Osteoblast (primary cell): ENCODE measurements at regions not wholly inside any gene's neighbourhood (a gene's known extent, or its start where the extent isn't known, plus 50 kb on each side); places are given as distances from the start of the nearest gene placed in this dataset.

Experiments used
- DNase-seq: peaks from one replicate; pipeline ENCODE4 v3.0.0; 2011; ENCODE audit warnings: low spot score, mixed read lengths; ENCODE audit not compliant: insufficient read length; ENCODE audit errors: missing footprints
- H2AFZ ChIP-seq: 2 replicates; pipeline ENCODE4 v1.6.0; 2011; ENCODE audit warnings: mild to moderate bottlenecking, low read length
- H3K27ac ChIP-seq: 2 replicates; pipeline ENCODE4 v1.5.1; 2011; ENCODE audit warnings: mild to moderate bottlenecking, low read depth, low read length, moderate library complexity
- H3K27me3 ChIP-seq: 2 replicates; pipeline ENCODE4 v1.6.0; 2012; ENCODE audit warnings: mild to moderate bottlenecking, control low read depth, inconsistent platforms, low read length, moderate library complexity; ENCODE audit not compliant: insufficient read depth
- H3K36me3 ChIP-seq: 2 replicates; pipeline ENCODE4 v1.5.1; 2011; ENCODE audit warnings: mild to moderate bottlenecking, low read length, control low read depth, moderate library complexity; ENCODE audit not compliant: insufficient read depth
- H3K4me1 ChIP-seq: 2 replicates; pipeline ENCODE4 v1.5.1; 2011; ENCODE audit warnings: mild to moderate bottlenecking, low read length, control low read depth, moderate library complexity; ENCODE audit not compliant: insufficient read depth
- H3K4me2 ChIP-seq: 2 replicates; pipeline ENCODE4 v1.6.0; 2011; ENCODE audit warnings: mild to moderate bottlenecking, low read length; ENCODE audit not compliant: insufficient read depth
- H3K4me3 ChIP-seq: fragments of 200-600 bp; sonication (generic); 3 replicates; pipeline ENCODE4 v1.5.1; 2012; ENCODE audit warnings: mild to moderate bottlenecking, low read length, inconsistent platforms; ENCODE audit not compliant: insufficient read depth
- H3K79me2 ChIP-seq: 2 replicates; pipeline ENCODE4 v1.6.0; 2012; ENCODE audit warnings: mild to moderate bottlenecking, low read length, control low read depth, inconsistent platforms; ENCODE audit not compliant: insufficient read depth
- H3K9me3 ChIP-seq: 2 replicates; pipeline ENCODE4 v1.5.1; 2011; ENCODE audit warnings: low read depth, low read length, control low read depth
- H4K20me1 ChIP-seq: 2 replicates; pipeline ENCODE4 v1.6.0; 2012; ENCODE audit warnings: mild to moderate bottlenecking, low read length, control low read depth; ENCODE audit not compliant: insufficient read depth
- TF ChIP-seq, protein P1 (sequence below): IDR thresholded peaks from 2 replicates; pipeline ENCODE4 v1.5.1; 2011; ENCODE audit warnings: mild to moderate bottlenecking, low read depth, low read length, moderate library complexity; ENCODE audit errors: extremely low read depth

DNA sequence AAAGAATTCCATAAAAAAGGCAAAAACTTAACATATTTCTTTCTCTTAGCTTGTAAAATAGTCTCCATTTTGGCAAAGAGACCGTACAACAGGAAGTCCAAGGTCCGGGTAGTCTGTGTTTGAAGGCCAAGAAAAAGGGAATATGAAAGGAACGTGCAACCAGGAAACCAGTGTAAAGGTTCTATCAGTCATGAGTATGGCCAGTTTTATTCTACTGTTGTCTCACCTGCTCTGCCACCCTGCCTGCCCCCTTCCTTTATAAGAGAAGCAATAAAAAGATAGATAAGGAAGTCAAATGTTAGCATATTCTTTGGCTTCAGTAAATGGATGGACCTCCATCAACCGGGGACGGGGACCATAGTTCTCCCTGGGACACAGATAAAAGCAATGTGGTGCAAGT lies 370.6 kb upstream of the ROBO2 start:
- H3K4me1 ChIP-seq = no peaks in the 10 kb centered on the region
- DNase-seq = no peak
- no peaks in the 10 kb centered on the region for H3K27me3 ChIP-seq
- H3K36me3 ChIP-seq = no peaks in the 10 kb centered on the region
- no peaks in the 10 kb centered on the region for H3K9me3 ChIP-seq
- H3K4me3 ChIP-seq = no peak overlapping the region
- H3K27ac ChIP-seq = no peak overlapping the region
- no peak overlapping the region for H2AFZ ChIP-seq
- H3K79me2 ChIP-seq = no peaks in the 10 kb centered on the region
- no peaks in the 10 kb centered on the region for H4K20me1 ChIP-seq
- H3K4me2 ChIP-seq = no peak overlapping the region
- TF ChIP-seq, protein P1, sequence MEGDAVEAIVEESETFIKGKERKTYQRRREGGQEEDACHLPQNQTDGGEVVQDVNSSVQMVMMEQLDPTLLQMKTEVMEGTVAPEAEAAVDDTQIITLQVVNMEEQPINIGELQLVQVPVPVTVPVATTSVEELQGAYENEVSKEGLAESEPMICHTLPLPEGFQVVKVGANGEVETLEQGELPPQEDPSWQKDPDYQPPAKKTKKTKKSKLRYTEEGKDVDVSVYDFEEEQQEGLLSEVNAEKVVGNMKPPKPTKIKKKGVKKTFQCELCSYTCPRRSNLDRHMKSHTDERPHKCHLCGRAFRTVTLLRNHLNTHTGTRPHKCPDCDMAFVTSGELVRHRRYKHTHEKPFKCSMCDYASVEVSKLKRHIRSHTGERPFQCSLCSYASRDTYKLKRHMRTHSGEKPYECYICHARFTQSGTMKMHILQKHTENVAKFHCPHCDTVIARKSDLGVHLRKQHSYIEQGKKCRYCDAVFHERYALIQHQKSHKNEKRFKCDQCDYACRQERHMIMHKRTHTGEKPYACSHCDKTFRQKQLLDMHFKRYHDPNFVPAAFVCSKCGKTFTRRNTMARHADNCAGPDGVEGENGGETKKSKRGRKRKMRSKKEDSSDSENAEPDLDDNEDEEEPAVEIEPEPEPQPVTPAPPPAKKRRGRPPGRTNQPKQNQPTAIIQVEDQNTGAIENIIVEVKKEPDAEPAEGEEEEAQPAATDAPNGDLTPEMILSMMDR = no peak

DNA sequence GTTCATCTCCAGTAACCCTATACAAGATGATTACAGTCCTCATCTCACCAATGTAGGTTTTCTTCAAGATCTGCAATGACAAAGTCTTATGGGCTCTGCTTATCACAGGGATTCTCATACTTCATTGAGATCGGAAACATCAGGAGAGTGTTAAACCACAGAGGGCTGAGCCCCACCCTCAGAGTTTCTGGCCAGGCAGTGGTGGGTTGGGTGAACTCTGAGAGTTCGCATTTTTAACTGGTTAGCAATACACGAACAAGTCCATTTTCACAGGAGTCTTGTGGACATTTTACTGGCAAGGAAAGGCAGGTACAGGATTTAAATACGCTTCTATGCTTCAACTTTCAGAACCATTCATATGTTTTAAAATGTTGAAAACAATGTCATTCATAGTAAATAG lies 366.7 kb upstream of the ROBO2 start:
- H3K4me3 ChIP-seq = no peak overlapping the region
- no peak overlapping the region for H2AFZ ChIP-seq
- H3K27me3 ChIP-seq = no peaks in the 10 kb centered on the region
- no peak overlapping the region for H3K4me2 ChIP-seq
- no peak for DNase-seq
- H3K27ac ChIP-seq = no peak overlapping the region
- H4K20me1 ChIP-seq = no peaks in the 10 kb centered on the region
- no peaks in the 10 kb centered on the region for H3K4me1 ChIP-seq
- TF ChIP-seq, protein P1 = no peak
- H3K9me3 ChIP-seq = no peaks in the 10 kb centered on the region
- H3K79me2 ChIP-seq = no peaks in the 10 kb centered on the region
- H3K36me3 ChIP-seq = no peaks in the 10 kb centered on the region

DNA sequence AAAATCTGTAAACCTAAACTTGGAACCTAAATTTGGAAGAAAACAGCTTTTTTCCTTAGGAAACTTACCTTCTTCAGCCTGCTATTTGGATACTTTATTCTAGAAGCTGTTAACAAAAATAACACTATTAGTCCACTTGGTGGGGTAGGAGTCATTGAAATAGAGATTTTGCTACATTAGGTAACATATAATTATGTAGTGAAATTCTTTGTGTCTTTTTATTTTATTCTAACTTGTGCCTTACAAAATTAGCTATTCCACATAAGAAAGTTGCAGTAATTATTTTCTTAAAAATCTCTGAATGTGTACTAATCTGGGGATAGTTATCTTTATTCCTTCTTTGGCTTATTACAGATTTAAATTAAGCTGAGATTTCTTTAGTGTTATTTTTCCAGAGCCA lies 360.4 kb upstream of the ROBO2 start:
- Histone ChIP-seq H3K27ac (no peak overlapping the region), H3K36me3 (no peaks in the 10 kb centered on the region), H3K4me2 (no peak overlapping the region), H2AFZ (no peak overlapping the region), H3K79me2 (no peaks in the 10 kb centered on the region), H3K9me3 (peaks cover 2% of the 10 kb centered on the region), H3K4me3 (no peak overlapping the region), H3K27me3 (no peaks in the 10 kb centered on the region), H3K4me1 (no peaks in the 10 kb centered on the region), H4K20me1 (no peaks in the 10 kb centered on the region)
- no peak for DNase-seq
- TF ChIP-seq, protein P1 = no peak

DNA sequence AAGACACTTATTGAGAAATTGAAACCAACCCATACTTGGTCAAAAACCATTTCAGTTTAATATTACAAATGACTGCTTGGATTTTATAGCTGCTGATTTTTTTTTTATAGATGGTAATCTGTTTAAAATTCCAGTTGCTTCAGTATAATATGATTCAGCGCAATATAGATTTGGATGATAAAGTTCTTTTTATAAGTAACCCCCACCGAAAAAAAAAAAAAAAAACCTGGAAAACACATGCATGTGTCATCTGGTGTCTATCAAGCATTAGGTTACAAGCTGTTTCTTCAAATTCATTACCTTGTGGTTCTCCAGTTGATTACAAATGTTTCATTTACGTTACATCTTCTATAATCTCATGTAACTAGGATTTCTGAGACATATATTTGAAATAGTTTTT lies 356.6 kb upstream of the ROBO2 start:
- no peak for DNase-seq
- TF ChIP-seq, protein P1 = no peak
- H3K9me3 ChIP-seq = peaks cover 5% of the 10 kb centered on the region
- H3K79me2 ChIP-seq = no peaks in the 10 kb centered on the region
- no peak overlapping the region for H3K4me3 ChIP-seq
- H2AFZ ChIP-seq = no peak overlapping the region
- no peaks in the 10 kb centered on the region for H3K36me3 ChIP-seq
- H3K4me2 ChIP-seq = no peak overlapping the region
- H3K4me1 ChIP-seq = no peaks in the 10 kb centered on the region
- H3K27me3 ChIP-seq = no peaks in the 10 kb centered on the region
- no peaks in the 10 kb centered on the region for H4K20me1 ChIP-seq
- H3K27ac ChIP-seq = no peak overlapping the region
